Upper lobe of right lung (tissue), 1 donor: ENCODE measurements at regions not wholly inside any gene's neighbourhood (a gene's known extent, or its start where the extent isn't known, plus 50 kb on each side); places are given as distances from the start of the nearest gene placed in this dataset.
"Not testable (repeated sequence)": the region's sequence is repeated elsewhere in the genome, so short reads cannot be mapped to it uniquely, and the experiment has no call there.

Source experiments
- ATAC-seq: fragments of 200-7000 bp; cut with Tn5 transposase; one replicate; pipeline ENCODE4 v1.9.1; 2020; ENCODE audit warnings: mild to moderate bottlenecking, moderate library complexity
- DNase-seq: peaks from one replicate; pipeline ENCODE4 v3.0.0-alpha.2; 2020
- H3K27ac ChIP-seq: fragments of 200-600 bp; one replicate; pipeline ENCODE4 v1.8.0; 2022
- H3K27me3 ChIP-seq: fragments of 200-600 bp; one replicate; pipeline ENCODE4 v1.8.0; 2022; ENCODE audit warnings: mild to moderate bottlenecking
- H3K36me3 ChIP-seq: fragments of 200-600 bp; one replicate; pipeline ENCODE4 v1.8.0; 2022
- H3K4me1 ChIP-seq: fragments of 200-600 bp; one replicate; pipeline ENCODE4 v1.8.0; 2022
- H3K4me3 ChIP-seq: fragments of 200-600 bp; one replicate; pipeline ENCODE4 v1.8.0; 2022; ENCODE audit warnings: mild to moderate bottlenecking
- H3K9me3 ChIP-seq: fragments of 200-600 bp; one replicate; pipeline ENCODE4 v1.8.0; 2022
- intact Hi-C: fragments of 100-400 bp; cut with DNase I; formaldehyde crosslinking; loops from one replicate; pipeline ENCODE4 v1.11.0; 2022
- TF ChIP-seq, protein P1 (sequence below): fragments of 200-600 bp; IDR thresholded peaks from one replicate; pipeline ENCODE4 v1.8.0; 2022; ENCODE audit warnings: antibody characterized with exemption
- donor health status: DM: no; HTN: yes; CAD: no; lungs with severe emphysema.

DNA sequence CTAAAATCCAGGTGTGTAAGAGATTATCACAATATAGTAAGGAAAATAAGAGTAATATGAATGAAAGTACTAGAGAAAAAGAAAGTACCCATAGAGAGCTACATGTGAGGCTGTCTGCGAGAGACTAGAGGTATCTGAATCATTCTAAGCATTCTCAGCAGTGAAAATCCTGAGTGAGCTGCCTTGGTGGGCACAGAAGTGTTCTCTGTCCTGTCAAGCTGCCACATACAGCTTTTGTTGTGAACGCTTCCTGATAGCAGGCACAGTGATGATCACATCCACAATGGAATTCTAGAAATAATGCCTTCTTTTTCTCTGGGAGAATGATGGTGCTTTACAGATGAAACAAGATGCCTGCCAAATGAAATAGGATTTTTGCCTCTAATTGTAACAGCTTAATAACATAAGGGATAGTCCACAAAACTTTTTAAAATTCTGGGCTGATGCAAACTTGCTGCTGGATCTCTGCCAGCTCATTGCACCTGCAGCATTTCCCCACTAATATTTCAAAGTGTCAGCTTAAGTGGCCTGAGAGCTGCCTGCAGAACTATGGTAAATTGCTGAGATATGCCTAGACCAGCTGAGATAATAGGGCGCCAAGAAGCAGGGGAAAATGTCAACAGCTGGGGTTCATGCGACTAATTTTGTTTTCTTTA lies 620.5 kb downstream of the DOK5 start:
- ATAC-seq (no peak), DNase-seq (no peak)
- TF ChIP-seq, protein P1, sequence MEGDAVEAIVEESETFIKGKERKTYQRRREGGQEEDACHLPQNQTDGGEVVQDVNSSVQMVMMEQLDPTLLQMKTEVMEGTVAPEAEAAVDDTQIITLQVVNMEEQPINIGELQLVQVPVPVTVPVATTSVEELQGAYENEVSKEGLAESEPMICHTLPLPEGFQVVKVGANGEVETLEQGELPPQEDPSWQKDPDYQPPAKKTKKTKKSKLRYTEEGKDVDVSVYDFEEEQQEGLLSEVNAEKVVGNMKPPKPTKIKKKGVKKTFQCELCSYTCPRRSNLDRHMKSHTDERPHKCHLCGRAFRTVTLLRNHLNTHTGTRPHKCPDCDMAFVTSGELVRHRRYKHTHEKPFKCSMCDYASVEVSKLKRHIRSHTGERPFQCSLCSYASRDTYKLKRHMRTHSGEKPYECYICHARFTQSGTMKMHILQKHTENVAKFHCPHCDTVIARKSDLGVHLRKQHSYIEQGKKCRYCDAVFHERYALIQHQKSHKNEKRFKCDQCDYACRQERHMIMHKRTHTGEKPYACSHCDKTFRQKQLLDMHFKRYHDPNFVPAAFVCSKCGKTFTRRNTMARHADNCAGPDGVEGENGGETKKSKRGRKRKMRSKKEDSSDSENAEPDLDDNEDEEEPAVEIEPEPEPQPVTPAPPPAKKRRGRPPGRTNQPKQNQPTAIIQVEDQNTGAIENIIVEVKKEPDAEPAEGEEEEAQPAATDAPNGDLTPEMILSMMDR = no peak
- no peaks in the 10 kb centered on the region for H3K9me3 ChIP-seq
- no peaks in the 10 kb centered on the region for H3K4me1 ChIP-seq
- H3K27ac ChIP-seq = no peak overlapping the region
- no peaks in the 10 kb centered on the region for H3K36me3 ChIP-seq
- no peak overlapping the region for H3K4me3 ChIP-seq
- intact Hi-C loops = no loop called here
- H3K27me3 ChIP-seq = no peaks in the 10 kb centered on the region

DNA sequence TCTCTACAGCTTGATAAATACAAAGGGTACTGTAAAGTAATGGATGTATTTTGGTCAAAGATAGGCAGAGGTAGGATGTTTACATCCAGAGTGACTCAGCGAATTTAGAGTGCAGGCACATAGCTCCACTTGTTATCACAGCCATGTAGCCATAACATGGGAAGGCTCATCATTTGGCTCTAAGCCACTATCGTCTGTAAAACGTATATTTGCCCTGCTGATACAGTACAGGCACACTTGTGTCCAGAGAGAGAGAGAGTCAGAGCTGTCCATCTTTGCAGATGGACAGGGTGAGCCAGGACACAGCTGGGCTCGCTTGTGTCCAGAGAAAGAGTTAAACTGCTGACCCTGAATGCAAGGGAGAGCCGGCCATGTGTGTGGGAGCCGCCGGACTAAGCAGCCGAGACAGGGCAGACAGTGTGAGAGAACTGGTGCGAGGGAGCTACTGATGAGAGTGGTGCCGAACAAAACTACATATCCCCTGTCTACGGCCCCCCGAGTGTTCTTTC lies 619.0 kb downstream of the DOK5 start:
- Histone ChIP-seq H3K36me3 (no peaks in the 10 kb centered on the region), H3K4me3 (no peak overlapping the region), H3K27me3 (no peaks in the 10 kb centered on the region), H3K27ac (no peak overlapping the region), H3K4me1 (no peaks in the 10 kb centered on the region), H3K9me3 (no peaks in the 10 kb centered on the region)
- intact Hi-C loops = no loop called here
- ATAC-seq = no peak
- TF ChIP-seq, protein P1 = no peak
- no peak for DNase-seq

DNA sequence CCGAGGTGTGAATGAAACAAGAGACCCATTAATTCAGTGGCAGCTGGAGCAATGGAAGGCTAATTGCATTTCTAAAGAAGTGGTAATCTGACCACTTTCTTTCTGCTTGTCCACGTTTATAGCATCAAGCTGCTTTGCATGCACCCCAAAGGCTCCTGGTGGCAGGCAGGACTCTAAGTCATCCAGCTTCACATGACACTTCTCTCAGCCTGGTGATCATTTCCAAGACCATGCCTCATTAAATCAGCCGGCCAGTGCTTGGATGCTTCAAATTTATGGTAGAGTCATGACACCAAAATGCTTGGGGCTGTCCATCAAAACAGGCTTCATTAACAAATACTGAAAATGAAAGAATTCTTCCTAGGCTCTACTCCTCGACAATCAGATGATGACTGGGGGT lies 614.9 kb downstream of the DOK5 start:
- H3K27ac ChIP-seq = no peak overlapping the region
- ATAC-seq (no peak), DNase-seq (no peak)
- TF ChIP-seq, protein P1 = no peak
- no peaks in the 10 kb centered on the region for H3K9me3 ChIP-seq
- no peaks in the 10 kb centered on the region for H3K4me1 ChIP-seq
- H3K27me3 ChIP-seq = no peaks in the 10 kb centered on the region
- no peaks in the 10 kb centered on the region for H3K36me3 ChIP-seq
- no peak overlapping the region for H3K4me3 ChIP-seq
- intact Hi-C loops = no loop called here

DNA sequence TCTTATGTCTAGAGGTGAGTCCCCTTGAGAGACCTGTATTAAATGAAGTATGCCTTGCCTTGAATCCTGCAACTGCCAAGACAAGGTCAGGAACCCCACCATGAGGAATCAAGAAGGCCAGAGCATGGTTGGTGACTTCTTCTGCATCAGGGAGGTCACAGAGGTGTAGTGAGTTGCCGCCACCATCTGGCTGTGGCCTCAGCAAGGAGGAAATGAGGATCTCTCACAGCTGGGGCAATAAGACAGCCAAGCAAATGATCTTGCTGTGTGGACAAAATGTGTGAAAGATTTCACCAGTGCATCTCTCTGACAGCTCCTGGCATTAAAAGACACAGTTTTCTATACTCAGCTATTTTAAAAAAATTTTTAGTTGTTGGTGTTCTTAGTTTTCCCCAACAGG lies 611.0 kb downstream of the DOK5 start:
- no peak for ATAC-seq
- intact Hi-C loops = no loop called here
- no peaks in the 10 kb centered on the region for H3K4me1 ChIP-seq

DNA sequence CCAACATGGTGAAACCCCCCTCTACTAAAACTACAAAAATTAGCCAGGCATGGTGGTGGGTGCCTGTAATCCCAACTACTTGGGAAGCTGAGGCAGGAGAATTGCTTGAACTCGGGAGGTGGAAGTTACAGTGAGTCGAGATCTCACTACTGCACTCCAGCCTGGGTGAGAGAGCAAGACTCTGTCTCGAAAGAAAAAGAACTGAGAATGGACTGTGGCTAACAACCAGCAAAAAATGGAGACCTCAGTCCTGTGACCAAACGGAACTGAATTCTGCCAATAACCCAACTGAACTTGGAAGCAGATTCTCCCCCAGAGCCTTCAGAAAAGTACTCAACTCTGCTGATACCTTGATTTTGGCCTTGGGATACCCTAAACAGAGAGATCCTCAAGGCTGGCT lies 604.5 kb downstream of the DOK5 start:
- DNase-seq = no peak
- Histone ChIP-seq H3K27me3 (no peaks in the 10 kb centered on the region), H3K27ac (no peak overlapping the region), H3K4me1 (no peaks in the 10 kb centered on the region), H3K9me3 (no peaks in the 10 kb centered on the region), H3K36me3 (no peaks in the 10 kb centered on the region), H3K4me3 (no peak overlapping the region)
- ATAC-seq = no peak
- TF ChIP-seq, protein P1 = no peak
- intact Hi-C loops = no loop called here

More for the DNA sequence above, 611.0 kb downstream of the DOK5 start:
- DNase-seq = no peak
- H3K9me3 ChIP-seq = no peaks in the 10 kb centered on the region
- no peak overlapping the region for H3K27ac ChIP-seq
- no peak overlapping the region for H3K4me3 ChIP-seq
- no peaks in the 10 kb centered on the region for H3K27me3 ChIP-seq
- TF ChIP-seq, protein P1 = no peak
- H3K36me3 ChIP-seq = no peaks in the 10 kb centered on the region

DNA sequence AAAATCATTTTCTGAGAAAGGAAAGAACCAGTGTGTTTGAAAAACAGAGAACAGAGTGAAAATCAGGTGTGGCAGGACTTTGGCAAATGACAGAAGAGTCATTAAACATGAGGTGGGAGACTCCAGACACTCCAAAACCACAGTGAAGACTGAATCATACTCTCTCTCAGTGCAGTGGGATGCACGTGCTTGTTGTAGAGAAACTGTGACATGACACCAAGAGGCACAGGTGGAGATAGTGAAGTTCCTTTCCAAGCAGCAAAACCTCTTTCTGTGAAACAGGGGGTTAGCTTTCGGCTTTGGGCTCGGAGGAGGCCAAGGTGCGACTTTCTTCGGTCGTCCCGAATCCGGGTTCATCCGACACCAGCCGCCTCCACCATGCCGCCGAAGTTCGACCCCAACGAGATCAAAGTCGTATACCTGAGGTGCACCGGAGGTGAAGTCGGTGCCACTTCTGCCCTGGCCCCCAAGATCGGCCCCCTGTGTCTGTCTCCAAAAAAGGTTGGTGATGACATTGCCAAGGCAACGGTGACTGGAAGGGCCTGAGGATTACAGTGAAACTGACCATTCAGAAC lies 599.0 kb downstream of the DOK5 start:
- intact Hi-C loops, H3K4me3 ChIP-seq, H3K27me3 ChIP-seq, ATAC-seq, H3K36me3 ChIP-seq, H3K9me3 ChIP-seq, H3K4me1 ChIP-seq, DNase-seq, H3K27ac ChIP-seq: not testable (repeated sequence)
